SK-N-SH (cell line): ENCODE measurements at regions not wholly inside any gene's neighbourhood (a gene's known extent, or its start where the extent isn't known, plus 50 kb on each side); places are given as distances from the start of the nearest gene placed in this dataset.
"Not testable (repeated sequence)": the region's sequence is repeated elsewhere in the genome, so short reads cannot be mapped to it uniquely, and the experiment has no call there.

Source experiments
- CTCF ChIA-PET: fragments of 300-600, 350-600 bp; formaldehyde crosslinking; extraction: SDS; loops from one replicate; lab custom pipeline; 2021; lab: Yijun Ruan, JAX
- POLR2A ChIA-PET: fragments of 350-600 bp; sonication (Branson Sonifier 250); formaldehyde crosslinking; extraction: SDS; loops from one replicate; lab custom pipeline; 2020; ENCODE audit warnings: antibody characterized with exemption, inconsistent platforms; lab: Yijun Ruan, JAX
- DNase-seq: peaks from one replicate; pipeline ENCODE4 v3.0.0; 2012
- H2AFZ ChIP-seq: fragments of 200-600 bp; sonication (generic); 2 replicates; pipeline ENCODE4 v1.8.1; 2016; ENCODE audit warnings: antibody characterized with exemption, mild to moderate bottlenecking, low read depth
- H3F3A ChIP-seq: fragments of 200-600 bp; sonication (generic); replicated peaks from 2 replicates; pipeline ENCODE3; 2016; ENCODE audit warnings: antibody characterized with exemption, mild to moderate bottlenecking; ENCODE audit not compliant: insufficient read depth
- H3K27ac ChIP-seq, 2 experiments: fragments of 200-500 bp in 1 of 2; fragments of 200-600 bp in 1 of 2; sonication (Bioruptor generic) in 1 of 2; sonication (generic), shearing (Covaris generic) in 1 of 2; 2 replicates each; pipeline versions ENCODE4 v1.5.1 to v1.6.1; 2014 to 2016; ENCODE audit warnings: low read depth in 2 of 2, inconsistent platforms in 1 of 2, low read length in 1 of 2, mild to moderate bottlenecking in 1 of 2, mixed read lengths in 1 of 2
- H3K27me3 ChIP-seq: fragments of 200-600 bp; sonication (generic), shearing (Covaris generic); 2 replicates; pipeline ENCODE4 v1.6.1; 2016; ENCODE audit warnings: mixed run types; ENCODE audit not compliant: insufficient read depth
- H3K36me3 ChIP-seq, 2 experiments: fragments of 200-500 bp in 1 of 2; fragments of 200-600 bp in 1 of 2; sonication (Bioruptor generic) in 1 of 2; sonication (generic) in 1 of 2; replicated peaks in 1 of 2; 2 replicates each; pipeline versions ENCODE3 to v1.5.1; 2014 to 2016; ENCODE audit warnings: low read length in 1 of 2, mild to moderate bottlenecking in 1 of 2; ENCODE audit not compliant: insufficient read depth in 2 of 2, control insufficient read depth in 1 of 2
- H3K4me1 ChIP-seq, 2 experiments: fragments of 200-500 bp in 1 of 2; fragments of 200-600 bp in 1 of 2; sonication (Bioruptor generic) in 1 of 2; sonication (generic), shearing (Covaris generic) in 1 of 2; 2 replicates each; pipeline versions ENCODE4 v1.5.1 to v1.6.1; 2014 to 2016; ENCODE audit warnings: low read depth in 1 of 2, low read length in 1 of 2, mixed run types in 1 of 2; ENCODE audit not compliant: insufficient read depth in 2 of 2, control insufficient read depth in 1 of 2
- H3K4me2 ChIP-seq: fragments of 200-600 bp; sonication (generic), shearing (Covaris generic); 2 replicates; pipeline ENCODE4 v1.6.1; 2017; ENCODE audit warnings: mixed run types
- H3K4me3 ChIP-seq, 2 experiments: fragments of 200-500 bp in 1 of 2; fragments of 200-600 bp in 1 of 2; sonication (Bioruptor generic) in 1 of 2; sonication (generic), shearing (Covaris generic) in 1 of 2; 2 replicates each; pipeline versions ENCODE4 v1.5.1 to v1.8.1; 2014 to 2016; ENCODE audit warnings: low read depth in 2 of 2, inconsistent platforms in 1 of 2, low read length in 1 of 2, mild to moderate bottlenecking in 1 of 2, mixed read lengths in 1 of 2, moderate library complexity in 1 of 2
- H3K79me2 ChIP-seq: fragments of 200-600 bp; sonication (generic); 2 replicates; pipeline ENCODE4 v1.8.1; 2017; ENCODE audit warnings: mild to moderate bottlenecking; ENCODE audit not compliant: insufficient read depth
- H3K9ac ChIP-seq: fragments of 200-600 bp; sonication (generic); 2 replicates; pipeline ENCODE4 v1.6.1; 2017; ENCODE audit warnings: mixed run types
- H3K9me2 ChIP-seq: fragments of 200-600 bp; sonication (generic); 2 replicates; pipeline ENCODE4 v1.6.1; 2017; ENCODE audit warnings: mixed run types
- H3K9me3 ChIP-seq: fragments of 200-600 bp; sonication (generic); 2 replicates; pipeline ENCODE4 v1.6.1; 2017; ENCODE audit warnings: mixed run types, mild to moderate bottlenecking, moderate library complexity
- H4K20me1 ChIP-seq: fragments of 200-600 bp; sonication (generic); 2 replicates; pipeline ENCODE4 v1.6.1; 2017; ENCODE audit warnings: mild to moderate bottlenecking, mixed run types; ENCODE audit not compliant: insufficient read depth
- CHD2 ChIP-seq: fragments of 150-350 bp; IDR thresholded peaks from 2 replicates; pipeline ENCODE4 v1.6.1; 2018; ENCODE audit warnings: low read length; ENCODE audit not compliant: partially characterized antibody
- ELF1 ChIP-seq: IDR thresholded peaks from 2 replicates; pipeline ENCODE4 v1.4.0; 2012
- EZH2phosphoT487 ChIP-seq: fragments of 200-600 bp; sonication (generic); IDR thresholded peaks from 2 replicates; pipeline ENCODE4 v1.6.1; 2017; ENCODE audit warnings: low read depth, mixed run types, mild to moderate bottlenecking, antibody characterized with exemption, moderate library complexity, borderline replicate concordance
- FOXJ3 ChIP-seq: sonication (generic); formaldehyde crosslinking; IDR thresholded peaks from 2 replicates; pipeline ENCODE4 v1.5.1; 2020; ENCODE audit warnings: mild to moderate bottlenecking, missing genetic modification reagents
- GABPA ChIP-seq: IDR thresholded peaks from 2 replicates; pipeline ENCODE4 v1.4.0; 2012; ENCODE audit warnings: low read depth, mild to moderate bottlenecking
- GATA2 ChIP-seq: sonication (generic); formaldehyde crosslinking; IDR thresholded peaks from 2 replicates; pipeline ENCODE4 v1.5.0; 2020; ENCODE audit warnings: mild to moderate bottlenecking, missing genetic modification reagents
- JUND ChIP-seq: IDR thresholded peaks from 2 replicates; pipeline ENCODE4 v1.4.0; 2012
- MEF2A ChIP-seq: IDR thresholded peaks from 2 replicates; pipeline ENCODE4 v1.4.0; 2012; ENCODE audit warnings: low read depth, borderline replicate concordance
- MXI1 ChIP-seq: IDR thresholded peaks from 2 replicates; pipeline ENCODE4 v1.6.1; 2012; ENCODE audit warnings: mild to moderate bottlenecking, low read depth, low read length, improper control_type of control experiment
- POLR2AphosphoS5 ChIP-seq: IDR thresholded peaks from 2 replicates; pipeline ENCODE4 v1.6.1; 2012; ENCODE audit warnings: low read depth, low read length
- RFX5 ChIP-seq: IDR thresholded peaks from 2 replicates; pipeline ENCODE4 v1.6.1; 2012; ENCODE audit warnings: mild to moderate bottlenecking, improper control_type of control experiment, low read length
- SIN3A ChIP-seq: IDR thresholded peaks from 2 replicates; pipeline ENCODE4 v1.6.1; 2012; ENCODE audit warnings: low read depth, mild to moderate bottlenecking, low read length, moderate library complexity, borderline replicate concordance
- TCF12 ChIP-seq: IDR thresholded peaks from 2 replicates; pipeline ENCODE4 v1.4.0; 2012
- TEAD4 ChIP-seq: IDR thresholded peaks from 2 replicates; pipeline ENCODE4 v1.4.0; 2012; ENCODE audit warnings: mild to moderate bottlenecking, borderline replicate concordance; ENCODE audit not compliant: insufficient read depth
- USF1 ChIP-seq: IDR thresholded peaks from 2 replicates; pipeline ENCODE4 v1.4.0; 2012; ENCODE audit warnings: low read depth, borderline replicate concordance
- YY1 ChIP-seq: IDR thresholded peaks from 2 replicates; pipeline ENCODE4 v1.4.0; 2012; ENCODE audit warnings: low read depth, mild to moderate bottlenecking
- WGBS: methylation state at CpG from one replicate; pipeline ENCODE4 v1.1.6; 2017; ENCODE audit warnings: low lambda C conversion rate; 5-methylcytosine and 5-hydroxymethylcytosine counted together

GRCh38 chr2:31810200-31810917, 200.4 kb downstream of the MEMO1 start (continued):
- no peak for TF ChIP-seq JUND
- TF ChIP-seq TCF12, result no peak
- no peak for TF ChIP-seq USF1
- TF ChIP-seq RFX5, result no peak
- no peak for TF ChIP-seq TEAD4
- no peak for TF ChIP-seq EZH2phosphoT487
- TF ChIP-seq MEF2A, result no peak
- TF ChIP-seq GATA2, result no peak
- TF ChIP-seq, all 33 proteins: peak for 0

GRCh38 chr2:31805688-31806087, 205.1 kb downstream of the MEMO1 start:
- Histone ChIP-seq H3K27ac (no peak overlapping the region), H4K20me1 (no peaks in the 10 kb centered on the region), H3K4me2 (no peak overlapping the region), H3K79me2 (no peaks in the 10 kb centered on the region), H3K36me3 (no peaks in the 10 kb centered on the region), H3K9ac (no peak overlapping the region), H3F3A (no peaks in the 10 kb centered on the region), H3K4me3 (no peak overlapping the region), H3K27me3 (no peaks in the 10 kb centered on the region), H3K9me2 (no peaks in the 10 kb centered on the region), H2AFZ (no peak overlapping the region), H3K4me1 (no peaks in the 10 kb centered on the region), H3K9me3 (no peaks in the 10 kb centered on the region)
- POLR2A ChIA-PET, result no interaction called here
- DNase-seq, result no peak
- CTCF ChIA-PET, result no interaction called here
- TF ChIP-seq MXI1 (no peak), FOXJ3 (CRISPR knock-in tag) (no peak), ELF1 (no peak), SIN3A (no peak), YY1 (no peak), USF1 (no peak), CHD2 (no peak), GABPA (no peak), GATA2 (no peak), POLR2AphosphoS5 (no peak)
- 63% methylated on average over 16 of the region's 16 CpGs for WGBS

- H2AFZ ChIP-seq, H3K9ac ChIP-seq, H3F3A ChIP-seq, H3K36me3 ChIP-seq, H3K4me2 ChIP-seq, DNase-seq, H3K27me3 ChIP-seq, H4K20me1 ChIP-seq, CTCF ChIA-PET, H3K9me2 ChIP-seq, POLR2A ChIA-PET, H3K9me3 ChIP-seq, H3K79me2 ChIP-seq, H3K27ac ChIP-seq, H3K4me1 ChIP-seq, H3K4me3 ChIP-seq: not testable (repeated sequence)
- 84% methylated on average over 33 of the region's 44 CpGs for WGBS
Measured at GRCh38 chr2:31803481-31804153, 207.2 kb downstream of the MEMO1 start.
